SK-N-SH (cell line): ENCODE measurements at regions not wholly inside any gene's neighbourhood (a gene's known extent, or its start where the extent isn't known, plus 50 kb on each side); places are given as distances from the start of the nearest gene placed in this dataset.

Experiments
- CTCF ChIA-PET: fragments of 300-600, 350-600 bp; formaldehyde crosslinking; extraction: SDS; loops from one replicate; lab custom pipeline; 2021; lab: Yijun Ruan, JAX
- POLR2A ChIA-PET: fragments of 350-600 bp; sonication (Branson Sonifier 250); formaldehyde crosslinking; extraction: SDS; loops from one replicate; lab custom pipeline; 2020; ENCODE audit warnings: antibody characterized with exemption, inconsistent platforms; lab: Yijun Ruan, JAX
- DNase-seq: peaks from one replicate; pipeline ENCODE4 v3.0.0; 2012
- H2AFZ ChIP-seq: fragments of 200-600 bp; sonication (generic); 2 replicates; pipeline ENCODE4 v1.8.1; 2016; ENCODE audit warnings: antibody characterized with exemption, mild to moderate bottlenecking, low read depth
- H3F3A ChIP-seq: fragments of 200-600 bp; sonication (generic); replicated peaks from 2 replicates; pipeline ENCODE3; 2016; ENCODE audit warnings: antibody characterized with exemption, mild to moderate bottlenecking; ENCODE audit not compliant: insufficient read depth
- H3K27ac ChIP-seq, 2 experiments: fragments of 200-500 bp in 1 of 2; fragments of 200-600 bp in 1 of 2; sonication (Bioruptor generic) in 1 of 2; sonication (generic), shearing (Covaris generic) in 1 of 2; 2 replicates each; pipeline versions ENCODE4 v1.5.1 to v1.6.1; 2014 to 2016; ENCODE audit warnings: low read depth in 2 of 2, inconsistent platforms in 1 of 2, low read length in 1 of 2, mild to moderate bottlenecking in 1 of 2, mixed read lengths in 1 of 2
- H3K27me3 ChIP-seq: fragments of 200-600 bp; sonication (generic), shearing (Covaris generic); 2 replicates; pipeline ENCODE4 v1.6.1; 2016; ENCODE audit warnings: mixed run types; ENCODE audit not compliant: insufficient read depth
- H3K36me3 ChIP-seq, 2 experiments: fragments of 200-500 bp in 1 of 2; fragments of 200-600 bp in 1 of 2; sonication (Bioruptor generic) in 1 of 2; sonication (generic) in 1 of 2; replicated peaks in 1 of 2; 2 replicates each; pipeline versions ENCODE3 to v1.5.1; 2014 to 2016; ENCODE audit warnings: low read length in 1 of 2, mild to moderate bottlenecking in 1 of 2; ENCODE audit not compliant: insufficient read depth in 2 of 2, control insufficient read depth in 1 of 2
- H3K4me1 ChIP-seq, 2 experiments: fragments of 200-500 bp in 1 of 2; fragments of 200-600 bp in 1 of 2; sonication (Bioruptor generic) in 1 of 2; sonication (generic), shearing (Covaris generic) in 1 of 2; 2 replicates each; pipeline versions ENCODE4 v1.5.1 to v1.6.1; 2014 to 2016; ENCODE audit warnings: low read depth in 1 of 2, low read length in 1 of 2, mixed run types in 1 of 2; ENCODE audit not compliant: insufficient read depth in 2 of 2, control insufficient read depth in 1 of 2
- H3K4me2 ChIP-seq: fragments of 200-600 bp; sonication (generic), shearing (Covaris generic); 2 replicates; pipeline ENCODE4 v1.6.1; 2017; ENCODE audit warnings: mixed run types
- H3K4me3 ChIP-seq, 2 experiments: fragments of 200-500 bp in 1 of 2; fragments of 200-600 bp in 1 of 2; sonication (Bioruptor generic) in 1 of 2; sonication (generic), shearing (Covaris generic) in 1 of 2; 2 replicates each; pipeline versions ENCODE4 v1.5.1 to v1.8.1; 2014 to 2016; ENCODE audit warnings: low read depth in 2 of 2, inconsistent platforms in 1 of 2, low read length in 1 of 2, mild to moderate bottlenecking in 1 of 2, mixed read lengths in 1 of 2, moderate library complexity in 1 of 2
- H3K79me2 ChIP-seq: fragments of 200-600 bp; sonication (generic); 2 replicates; pipeline ENCODE4 v1.8.1; 2017; ENCODE audit warnings: mild to moderate bottlenecking; ENCODE audit not compliant: insufficient read depth
- H3K9ac ChIP-seq: fragments of 200-600 bp; sonication (generic); 2 replicates; pipeline ENCODE4 v1.6.1; 2017; ENCODE audit warnings: mixed run types
- H3K9me2 ChIP-seq: fragments of 200-600 bp; sonication (generic); 2 replicates; pipeline ENCODE4 v1.6.1; 2017; ENCODE audit warnings: mixed run types
- H3K9me3 ChIP-seq: fragments of 200-600 bp; sonication (generic); 2 replicates; pipeline ENCODE4 v1.6.1; 2017; ENCODE audit warnings: mixed run types, mild to moderate bottlenecking, moderate library complexity
- H4K20me1 ChIP-seq: fragments of 200-600 bp; sonication (generic); 2 replicates; pipeline ENCODE4 v1.6.1; 2017; ENCODE audit warnings: mild to moderate bottlenecking, mixed run types; ENCODE audit not compliant: insufficient read depth
- FOXJ3 ChIP-seq: sonication (generic); formaldehyde crosslinking; IDR thresholded peaks from 2 replicates; pipeline ENCODE4 v1.5.1; 2020; ENCODE audit warnings: mild to moderate bottlenecking, missing genetic modification reagents
- RAD21 ChIP-seq: IDR thresholded peaks from 2 replicates; pipeline ENCODE4 v1.6.1; 2012; ENCODE audit warnings: mild to moderate bottlenecking, low read length
- RFX5 ChIP-seq: IDR thresholded peaks from 2 replicates; pipeline ENCODE4 v1.6.1; 2012; ENCODE audit warnings: mild to moderate bottlenecking, improper control_type of control experiment, low read length
- TAF1 ChIP-seq: IDR thresholded peaks from 2 replicates; pipeline ENCODE4 v1.6.1; 2012; ENCODE audit warnings: low read depth, mild to moderate bottlenecking, low read length, moderate library complexity, borderline replicate concordance
- USF1 ChIP-seq: IDR thresholded peaks from 2 replicates; pipeline ENCODE4 v1.4.0; 2012; ENCODE audit warnings: low read depth, borderline replicate concordance
- WGBS: methylation state at CpG from one replicate; pipeline ENCODE4 v1.1.6; 2017; ENCODE audit warnings: low lambda C conversion rate; 5-methylcytosine and 5-hydroxymethylcytosine counted together
- TF ChIP-seq, protein P1 (sequence below): IDR thresholded peaks from 2 replicates; pipeline ENCODE4 v1.4.0; 2012; ENCODE audit warnings: low read depth, borderline replicate concordance
- TF ChIP-seq, protein P2 (sequence below): IDR thresholded peaks from 2 replicates; pipeline ENCODE4 v1.6.1; 2012; ENCODE audit warnings: mild to moderate bottlenecking, low read depth, low read length, moderate library complexity

- TF ChIP-seq RAD21 (peak; percentile 90), RFX5 (0 out of 2 replicates have a peak, but pooled peaks have one; percentile 42)
- TF ChIP-seq, protein P1, sequence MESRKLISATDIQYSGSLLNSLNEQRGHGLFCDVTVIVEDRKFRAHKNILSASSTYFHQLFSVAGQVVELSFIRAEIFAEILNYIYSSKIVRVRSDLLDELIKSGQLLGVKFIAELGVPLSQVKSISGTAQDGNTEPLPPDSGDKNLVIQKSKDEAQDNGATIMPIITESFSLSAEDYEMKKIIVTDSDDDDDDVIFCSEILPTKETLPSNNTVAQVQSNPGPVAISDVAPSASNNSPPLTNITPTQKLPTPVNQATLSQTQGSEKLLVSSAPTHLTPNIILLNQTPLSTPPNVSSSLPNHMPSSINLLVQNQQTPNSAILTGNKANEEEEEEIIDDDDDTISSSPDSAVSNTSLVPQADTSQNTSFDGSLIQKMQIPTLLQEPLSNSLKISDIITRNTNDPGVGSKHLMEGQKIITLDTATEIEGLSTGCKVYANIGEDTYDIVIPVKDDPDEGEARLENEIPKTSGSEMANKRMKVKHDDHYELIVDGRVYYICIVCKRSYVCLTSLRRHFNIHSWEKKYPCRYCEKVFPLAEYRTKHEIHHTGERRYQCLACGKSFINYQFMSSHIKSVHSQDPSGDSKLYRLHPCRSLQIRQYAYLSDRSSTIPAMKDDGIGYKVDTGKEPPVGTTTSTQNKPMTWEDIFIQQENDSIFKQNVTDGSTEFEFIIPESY, result no peak
Observed at GRCh38 chr3:124559846-124560574, 170.2 kb upstream of the UMPS start (continued).

GRCh38 chr3:124560666-124561215 is 169.5 kb upstream of the UMPS start:
- Histone ChIP-seq H3K4me2 (no peak overlapping the region; the same call in 1 of the 2 replicates), H3K27ac (peak overlapping the region; percentile 94 to 97; a peak in 2 of 4 replicates), H3K27me3 (no peaks in the 10 kb centered on the region), H3K9ac (no peak overlapping the region), H3K36me3 (no peaks in the 10 kb centered on the region), H3K9me2 (no peaks in the 10 kb centered on the region), H3F3A (peaks cover 39% of the 10 kb centered on the region), H3K4me1 (peaks cover 33 to 61% of the 10 kb centered on the region in 2 experiments), H4K20me1 (0 out of 2 replicates have a peak, but pooled peaks cover 5% of the 10 kb centered on the region), H3K4me3 (no peak overlapping the region), H2AFZ (no peak overlapping the region), H3K79me2 (no peaks in the 10 kb centered on the region), H3K9me3 (no peaks in the 10 kb centered on the region)
- no peak for DNase-seq
- ChIA-PET CTCF (interaction anchor here (0.7 to 13.3 kb wide), 47 partner anchors 9 to 1024 kb away, joined by 3 to 280 read pairs (median 6); no protein-coding TSS in a partner anchor), POLR2A (no interaction called here)
- WGBS, result 77% methylated on average over 2 of the region's 2 CpGs
- no peak for TF ChIP-seq USF1
- TF ChIP-seq FOXJ3 (CRISPR knock-in tag), result no peak
- TF ChIP-seq, protein P2, sequence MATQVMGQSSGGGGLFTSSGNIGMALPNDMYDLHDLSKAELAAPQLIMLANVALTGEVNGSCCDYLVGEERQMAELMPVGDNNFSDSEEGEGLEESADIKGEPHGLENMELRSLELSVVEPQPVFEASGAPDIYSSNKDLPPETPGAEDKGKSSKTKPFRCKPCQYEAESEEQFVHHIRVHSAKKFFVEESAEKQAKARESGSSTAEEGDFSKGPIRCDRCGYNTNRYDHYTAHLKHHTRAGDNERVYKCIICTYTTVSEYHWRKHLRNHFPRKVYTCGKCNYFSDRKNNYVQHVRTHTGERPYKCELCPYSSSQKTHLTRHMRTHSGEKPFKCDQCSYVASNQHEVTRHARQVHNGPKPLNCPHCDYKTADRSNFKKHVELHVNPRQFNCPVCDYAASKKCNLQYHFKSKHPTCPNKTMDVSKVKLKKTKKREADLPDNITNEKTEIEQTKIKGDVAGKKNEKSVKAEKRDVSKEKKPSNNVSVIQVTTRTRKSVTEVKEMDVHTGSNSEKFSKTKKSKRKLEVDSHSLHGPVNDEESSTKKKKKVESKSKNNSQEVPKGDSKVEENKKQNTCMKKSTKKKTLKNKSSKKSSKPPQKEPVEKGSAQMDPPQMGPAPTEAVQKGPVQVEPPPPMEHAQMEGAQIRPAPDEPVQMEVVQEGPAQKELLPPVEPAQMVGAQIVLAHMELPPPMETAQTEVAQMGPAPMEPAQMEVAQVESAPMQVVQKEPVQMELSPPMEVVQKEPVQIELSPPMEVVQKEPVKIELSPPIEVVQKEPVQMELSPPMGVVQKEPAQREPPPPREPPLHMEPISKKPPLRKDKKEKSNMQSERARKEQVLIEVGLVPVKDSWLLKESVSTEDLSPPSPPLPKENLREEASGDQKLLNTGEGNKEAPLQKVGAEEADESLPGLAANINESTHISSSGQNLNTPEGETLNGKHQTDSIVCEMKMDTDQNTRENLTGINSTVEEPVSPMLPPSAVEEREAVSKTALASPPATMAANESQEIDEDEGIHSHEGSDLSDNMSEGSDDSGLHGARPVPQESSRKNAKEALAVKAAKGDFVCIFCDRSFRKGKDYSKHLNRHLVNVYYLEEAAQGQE, result no peak
- no peak for TF ChIP-seq TAF1
- no peak for TF ChIP-seq RFX5
